ENCODE measurements at regions not wholly inside any gene's neighbourhood (a gene's known extent, or its start where the extent isn't known, plus 50 kb on each side); places are given as distances from the start of the nearest gene placed in this dataset.

DNA sequence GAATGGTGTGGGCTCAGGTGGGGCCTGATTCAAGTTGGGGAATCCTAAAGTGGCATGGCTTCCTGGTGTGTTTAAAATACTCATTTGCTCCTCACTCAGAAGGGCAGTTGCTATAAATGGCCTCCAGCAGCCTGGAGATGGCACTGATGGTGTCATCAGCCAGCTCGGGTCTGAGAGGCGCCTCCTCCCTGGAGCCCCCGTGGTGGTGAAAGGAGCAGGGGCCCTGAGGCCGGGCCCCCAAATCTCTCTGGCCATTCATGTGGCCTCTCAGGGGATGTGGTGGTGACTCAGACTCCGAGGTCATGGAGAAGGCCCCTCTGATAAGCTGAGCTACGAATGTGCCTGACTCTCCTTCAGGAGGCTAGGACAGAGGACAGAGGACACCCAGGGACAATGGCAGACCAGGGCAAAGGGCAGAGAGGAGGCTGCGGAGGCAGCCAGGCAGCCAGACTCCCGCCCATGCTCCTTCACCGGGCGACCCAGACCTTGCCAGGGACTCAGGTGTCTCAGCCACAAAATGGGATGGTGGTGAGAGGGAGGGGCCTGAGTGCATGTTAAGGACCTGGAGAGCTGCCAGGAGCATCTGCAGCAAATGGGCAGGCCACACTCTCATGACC is 129.2 kb downstream of the CTTN start:
- TF ChIP-seq, protein P1, sequence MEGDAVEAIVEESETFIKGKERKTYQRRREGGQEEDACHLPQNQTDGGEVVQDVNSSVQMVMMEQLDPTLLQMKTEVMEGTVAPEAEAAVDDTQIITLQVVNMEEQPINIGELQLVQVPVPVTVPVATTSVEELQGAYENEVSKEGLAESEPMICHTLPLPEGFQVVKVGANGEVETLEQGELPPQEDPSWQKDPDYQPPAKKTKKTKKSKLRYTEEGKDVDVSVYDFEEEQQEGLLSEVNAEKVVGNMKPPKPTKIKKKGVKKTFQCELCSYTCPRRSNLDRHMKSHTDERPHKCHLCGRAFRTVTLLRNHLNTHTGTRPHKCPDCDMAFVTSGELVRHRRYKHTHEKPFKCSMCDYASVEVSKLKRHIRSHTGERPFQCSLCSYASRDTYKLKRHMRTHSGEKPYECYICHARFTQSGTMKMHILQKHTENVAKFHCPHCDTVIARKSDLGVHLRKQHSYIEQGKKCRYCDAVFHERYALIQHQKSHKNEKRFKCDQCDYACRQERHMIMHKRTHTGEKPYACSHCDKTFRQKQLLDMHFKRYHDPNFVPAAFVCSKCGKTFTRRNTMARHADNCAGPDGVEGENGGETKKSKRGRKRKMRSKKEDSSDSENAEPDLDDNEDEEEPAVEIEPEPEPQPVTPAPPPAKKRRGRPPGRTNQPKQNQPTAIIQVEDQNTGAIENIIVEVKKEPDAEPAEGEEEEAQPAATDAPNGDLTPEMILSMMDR (IDR thresholded peaks at IDR 0.05; ENCODE audit: insufficient read depth, low read length, poor library complexity, severe bottlenecking): no peak
- TF ChIP-seq EZH2phosphoT487 (conservative IDR thresholded peaks at IDR 0.05; ENCODE audit: low read length): no peak
